CD4-positive, alpha-beta T cell treated with Interleukin-12 subunit alpha and Interleukin-12 subunit beta, for 1 hour (primary cell): ENCODE measurements at regions not wholly inside any gene's neighbourhood (a gene's known extent, or its start where the extent isn't known, plus 50 kb on each side); places are given as distances from the start of the nearest gene placed in this dataset.

Experiments
- DNase-seq: peaks from one replicate; pipeline ENCODE4 v3.0.0-alpha.2; 2020

DNA sequence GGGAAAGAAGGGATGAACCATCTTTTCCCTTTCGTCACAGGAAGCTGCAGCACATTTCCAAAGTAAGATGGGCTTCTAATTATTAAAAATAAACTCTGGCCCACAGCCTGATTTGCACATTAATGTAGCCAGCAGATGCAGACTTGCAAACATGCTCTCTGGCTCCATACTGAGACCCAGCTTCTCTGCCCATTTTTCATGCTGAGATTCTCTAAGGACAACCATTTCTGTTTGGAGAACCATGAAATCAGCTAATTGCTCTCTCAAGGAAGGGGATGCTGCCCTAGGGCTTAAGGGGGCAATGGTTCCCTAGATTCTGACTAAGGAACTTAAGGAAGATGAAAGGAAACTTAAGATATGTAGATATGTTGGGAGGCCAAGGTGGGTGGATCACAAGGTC lies 63.0 kb upstream of the CES5A start:
- no peak for DNase-seq

DNA sequence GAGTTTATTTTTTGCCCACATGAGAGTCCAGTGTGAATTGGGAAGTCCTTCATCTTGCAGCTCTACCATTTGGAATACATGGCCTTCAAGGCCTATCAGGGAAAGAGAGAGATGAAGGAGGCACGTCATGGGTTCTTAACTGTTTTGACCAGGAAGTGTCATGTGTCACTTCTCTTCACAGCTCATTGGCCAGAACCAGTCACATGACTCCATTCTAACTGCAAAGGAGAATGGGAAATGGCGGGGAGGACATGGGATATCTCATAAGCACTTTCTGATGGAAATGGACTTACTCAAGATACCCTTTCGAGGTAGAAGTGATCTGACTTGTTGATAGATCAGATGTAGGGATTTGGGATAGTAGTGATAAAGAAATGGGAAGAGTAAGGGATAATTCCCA lies 57.9 kb upstream of the CES5A start:
- no peak for DNase-seq

DNA sequence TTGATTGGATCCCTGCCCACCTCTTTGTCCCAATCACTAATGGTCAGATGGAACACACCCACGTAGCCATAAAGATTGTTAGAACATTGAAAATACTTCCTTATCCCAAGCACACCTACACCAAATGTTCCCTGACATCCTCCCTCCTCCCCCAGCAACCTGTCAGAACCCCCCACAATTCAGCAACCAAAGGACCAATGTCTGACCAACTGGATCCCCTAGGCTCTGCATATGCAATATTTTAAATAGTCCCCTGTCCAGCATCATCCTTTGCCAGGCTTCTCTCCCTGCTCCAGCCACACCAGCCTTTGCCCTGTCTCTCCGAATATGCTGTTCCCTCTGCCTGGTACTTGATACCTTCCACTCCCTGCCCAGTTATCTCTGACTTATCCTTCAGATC lies 54.9 kb upstream of the CES5A start:
- DNase-seq, result no peak

DNA sequence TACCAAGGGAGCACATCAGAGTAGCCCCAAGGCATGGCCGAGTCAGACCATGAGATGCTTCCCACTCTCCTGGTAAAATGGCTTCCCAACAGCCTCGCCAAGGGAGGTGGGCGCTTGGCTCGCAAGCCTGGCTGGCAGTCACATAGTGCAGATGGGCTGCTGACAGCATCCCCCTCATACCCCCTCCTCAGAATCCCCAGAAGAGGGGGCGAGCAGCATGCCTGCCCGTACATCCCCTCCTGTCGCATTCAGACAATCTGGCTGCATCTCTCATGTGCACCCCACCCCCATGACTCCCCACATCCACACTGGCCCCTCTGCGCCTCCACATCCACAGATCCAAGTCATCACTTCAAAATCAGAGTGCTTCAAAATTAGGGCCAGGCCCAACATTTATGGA lies 54.0 kb upstream of the CES5A start:
- DNase-seq, result no peak

DNA sequence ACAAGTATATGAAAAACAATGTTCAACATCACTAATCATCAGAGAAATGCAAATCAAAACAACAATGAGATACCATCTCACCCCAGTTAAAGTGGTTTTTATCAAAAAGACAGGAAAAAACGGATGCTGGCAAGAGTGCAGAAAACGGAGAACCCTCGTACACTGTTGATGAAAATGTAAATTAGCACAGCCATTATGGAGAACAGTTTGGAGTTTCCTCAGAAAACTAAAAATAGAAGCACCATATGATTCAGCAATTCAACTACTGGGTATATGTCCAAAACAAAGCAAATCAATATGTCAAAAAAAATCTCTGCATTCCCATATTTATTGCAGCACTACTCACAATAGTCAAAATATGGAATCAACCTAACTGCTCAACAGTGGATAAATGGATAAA lies 50.1 kb upstream of the CES5A start:
- no peak for DNase-seq
